ENCODE measurements at regions not wholly inside any gene's neighbourhood (a gene's known extent, or its start where the extent isn't known, plus 50 kb on each side); places are given as distances from the start of the nearest gene placed in this dataset.

GRCh38 chr18:46340716-46341115, 236.5 kb downstream of the HAUS1 start (continued):
- no peak for TF ChIP-seq CHD7 (IDR thresholded peaks at IDR 0.05; ENCODE audit: insufficient replicate concordance, low read length)
- TF ChIP-seq TBP (IDR thresholded peaks at IDR 0.05; ENCODE audit: low read depth, low read length) = no peak
- TF ChIP-seq SRF (IDR thresholded peaks at IDR 0.05; ENCODE audit: low read depth, low read length) = no peak
- no peak for TF ChIP-seq TAF1 (IDR thresholded peaks at IDR 0.05; ENCODE audit: low read depth, low read length)
- no peak for TF ChIP-seq RFX5 (IDR thresholded peaks at IDR 0.05; ENCODE audit: borderline replicate concordance, low read depth, low read length)
- TF ChIP-seq CHD2 (IDR thresholded peaks at IDR 0.05; ENCODE audit: low read length) = no peak
- TF ChIP-seq BCL11A (IDR thresholded peaks at IDR 0.05; ENCODE audit: low read depth in 2 of 2, low read length in 2 of 2) = no peak
- TF ChIP-seq CHD1 (IDR thresholded peaks at IDR 0.05; ENCODE audit: low read depth, low read length) = no peak
- no peak for TF ChIP-seq GTF2F1 (IDR thresholded peaks at IDR 0.05; ENCODE audit: borderline replicate concordance, low read depth, low read length)
- no peak for TF ChIP-seq CBX8 (IDR thresholded peaks at IDR 0.05; ENCODE audit: borderline replicate concordance, low read depth, low read length)
- no peak for TF ChIP-seq SAP30 (IDR thresholded peaks at IDR 0.05; ENCODE audit: insufficient read depth, insufficient replicate concordance, low read length)

Data from H1 (cell line).